ENCODE measurements at regions not wholly inside any gene's neighbourhood (a gene's known extent, or its start where the extent isn't known, plus 50 kb on each side); places are given as distances from the start of the nearest gene placed in this dataset.

DNA sequence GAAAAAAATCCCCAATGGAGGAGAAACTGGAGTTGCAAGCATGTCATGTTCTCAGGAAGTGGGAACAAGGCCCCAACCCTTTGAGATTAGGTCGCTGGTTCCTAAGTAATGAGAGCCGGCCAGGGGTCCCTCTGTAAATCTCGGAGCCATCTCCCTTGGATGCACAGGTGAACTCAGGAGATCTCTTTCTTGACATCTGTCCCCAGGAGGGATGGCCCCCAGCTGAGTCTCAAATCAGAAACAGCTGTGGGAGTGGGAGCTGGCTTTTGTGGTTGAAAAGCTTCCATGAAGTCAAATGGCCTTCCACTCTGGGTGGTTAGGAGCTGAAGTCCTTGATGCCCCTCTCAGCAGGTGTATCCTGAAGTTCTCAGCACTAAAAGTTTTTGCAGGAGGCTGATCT lies 257.1 kb downstream of the BMP7 start:
- Mint-ChIP-seq H3K9me3 (no peaks in the 10 kb centered on the region), H3K4me3 (no peak overlapping the region), H3K27ac (no peak overlapping the region), H3K4me1 (no peaks in the 10 kb centered on the region), H3K36me3 (ENCODE audit: low read depth) (no peaks in the 10 kb centered on the region), H3K27me3 (peaks cover 17% of the 10 kb centered on the region)
- no peak for DNase-seq
- intact Hi-C loops (cut with micrococcal nuclease) = no loop called here

- Mint-ChIP-seq H3K4me1 (no peaks in the 10 kb centered on the region), H3K27me3 (peaks cover 21% of the 10 kb centered on the region), H3K36me3 (ENCODE audit: low read depth) (no peaks in the 10 kb centered on the region), H3K4me3 (no peak overlapping the region), H3K9me3 (no peaks in the 10 kb centered on the region), H3K27ac (no peak overlapping the region)
- no peak for DNase-seq
- intact Hi-C loops (cut with micrococcal nuclease) = no loop called here
Observed at GRCh38 chr20:57009775-57010174, 256.7 kb downstream of the BMP7 start.

DNA sequence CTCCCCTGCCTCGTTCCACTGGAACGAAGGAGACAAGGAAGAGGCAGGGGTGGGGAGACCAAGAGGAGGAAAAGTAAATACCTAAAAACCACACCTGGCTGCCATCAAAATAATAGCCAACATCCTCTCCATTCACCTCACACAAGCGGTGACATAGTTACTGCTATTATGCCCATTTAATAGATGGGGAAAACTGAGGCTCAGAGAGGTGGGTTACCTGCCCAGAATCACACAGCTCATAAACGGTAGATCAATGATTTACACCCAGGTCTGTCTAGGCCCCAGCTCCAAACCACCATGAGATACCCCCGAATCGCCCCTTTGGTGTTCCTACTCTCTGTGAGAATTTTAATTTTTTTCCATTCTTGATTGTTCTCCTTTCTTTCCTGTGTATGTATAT lies 253.8 kb downstream of the BMP7 start:
- no peaks in the 10 kb centered on the region for H3K9me3 Mint-ChIP-seq
- H3K27me3 Mint-ChIP-seq = peaks cover 23% of the 10 kb centered on the region
- no peak overlapping the region for H3K4me3 Mint-ChIP-seq
- DNase-seq = no peak
- intact Hi-C loops (cut with micrococcal nuclease) = no loop called here
- H3K4me1 Mint-ChIP-seq = no peaks in the 10 kb centered on the region
- no peaks in the 10 kb centered on the region for H3K36me3 Mint-ChIP-seq (ENCODE audit: low read depth)
- H3K27ac Mint-ChIP-seq = no peak overlapping the region

DNA sequence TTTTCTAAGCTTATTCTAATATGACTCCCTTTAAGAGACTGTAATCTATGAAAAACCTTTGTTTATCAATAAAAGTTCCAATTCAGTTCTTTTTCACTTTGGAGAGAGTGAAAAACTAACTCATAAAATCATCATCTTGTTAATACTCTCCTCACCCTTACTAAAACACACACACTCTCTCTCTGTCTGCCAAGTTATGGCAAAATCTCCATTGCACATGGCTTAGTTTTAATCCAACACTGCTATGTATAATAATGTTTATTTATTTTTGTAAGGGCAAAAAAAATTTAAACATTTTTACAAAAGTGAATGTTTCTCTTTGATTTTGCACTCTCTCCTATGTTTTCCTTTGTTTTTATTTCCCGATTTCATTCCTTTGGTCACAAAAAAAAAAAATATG lies 253.2 kb downstream of the BMP7 start:
- H3K9me3 Mint-ChIP-seq = no peaks in the 10 kb centered on the region
- H3K4me3 Mint-ChIP-seq = no peak overlapping the region
- intact Hi-C loops (cut with micrococcal nuclease) = no loop called here
- no peak overlapping the region for H3K27ac Mint-ChIP-seq
- no peaks in the 10 kb centered on the region for H3K4me1 Mint-ChIP-seq
- H3K27me3 Mint-ChIP-seq = peaks cover 25% of the 10 kb centered on the region
- no peak for DNase-seq
- H3K36me3 Mint-ChIP-seq (ENCODE audit: low read depth) = no peaks in the 10 kb centered on the region

DNA sequence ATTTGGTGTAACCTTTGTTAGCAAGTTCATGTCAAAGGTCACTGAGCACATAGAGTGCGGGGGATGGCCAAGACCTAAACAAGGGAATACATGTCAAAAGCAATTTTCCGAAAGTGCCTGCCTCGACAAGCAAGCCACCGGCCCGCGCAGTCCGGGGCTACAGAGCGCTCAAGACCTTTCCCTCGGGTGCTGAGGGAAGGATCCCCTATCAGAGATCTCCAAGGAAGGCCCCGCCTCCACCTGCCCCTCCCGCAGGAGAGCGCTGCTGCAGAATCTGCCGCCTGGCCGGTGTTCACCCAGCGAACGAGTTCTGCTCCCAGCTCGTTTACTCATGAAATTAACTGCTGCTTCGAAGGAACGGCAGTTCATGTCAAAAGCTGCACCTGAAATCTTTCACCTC lies 252.7 kb downstream of the BMP7 start:
- Mint-ChIP-seq H3K4me3 (no peak overlapping the region), H3K27me3 (peaks cover 28% of the 10 kb centered on the region)
- no peak for DNase-seq

GRCh38 chr20:57020364-57020763 lies 246.1 kb downstream of the BMP7 start:
- Mint-ChIP-seq H3K9me3 (no peaks in the 10 kb centered on the region), H3K36me3 (ENCODE audit: low read depth) (no peaks in the 10 kb centered on the region), H3K27ac (no peak overlapping the region), H3K4me1 (no peaks in the 10 kb centered on the region), H3K27me3 (peaks cover 14% of the 10 kb centered on the region), H3K4me3 (no peak overlapping the region)
- intact Hi-C loops (cut with micrococcal nuclease) = no loop called here
- DNase-seq = no peak

More for the DNA sequence above, 252.7 kb downstream of the BMP7 start:
- Mint-ChIP-seq H3K9me3 (no peaks in the 10 kb centered on the region), H3K27ac (no peak overlapping the region), H3K36me3 (ENCODE audit: low read depth) (no peaks in the 10 kb centered on the region), H3K4me1 (no peaks in the 10 kb centered on the region)
- intact Hi-C loops (cut with micrococcal nuclease) = no loop called here

DNA sequence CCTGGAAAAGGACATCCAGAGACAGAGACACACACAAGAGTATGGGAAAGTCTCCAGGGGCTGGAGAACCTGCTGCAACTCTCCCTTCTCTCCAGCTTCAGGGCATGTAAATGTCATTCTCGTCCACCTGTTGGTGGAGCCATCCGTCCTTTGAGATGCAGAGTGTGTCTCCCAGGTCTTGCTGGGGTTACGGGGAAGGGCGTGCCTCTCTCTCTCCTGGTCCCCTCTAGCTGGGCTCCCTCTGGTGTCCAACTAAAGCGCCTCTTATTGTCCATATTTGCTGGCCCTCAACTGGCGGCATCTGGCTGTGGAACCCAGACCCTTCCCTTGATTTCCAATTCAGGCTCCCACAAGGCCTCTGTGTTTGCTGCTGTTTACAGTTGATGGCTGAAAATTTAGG lies 244.1 kb downstream of the BMP7 start:
- peaks cover 13% of the 10 kb centered on the region for H3K27me3 Mint-ChIP-seq
- no peak for DNase-seq
- intact Hi-C loops (cut with micrococcal nuclease) = no loop called here
- no peak overlapping the region for H3K4me3 Mint-ChIP-seq
- no peaks in the 10 kb centered on the region for H3K36me3 Mint-ChIP-seq (ENCODE audit: low read depth)
- no peak overlapping the region for H3K27ac Mint-ChIP-seq
- no peaks in the 10 kb centered on the region for H3K4me1 Mint-ChIP-seq
- no peaks in the 10 kb centered on the region for H3K9me3 Mint-ChIP-seq

DNA sequence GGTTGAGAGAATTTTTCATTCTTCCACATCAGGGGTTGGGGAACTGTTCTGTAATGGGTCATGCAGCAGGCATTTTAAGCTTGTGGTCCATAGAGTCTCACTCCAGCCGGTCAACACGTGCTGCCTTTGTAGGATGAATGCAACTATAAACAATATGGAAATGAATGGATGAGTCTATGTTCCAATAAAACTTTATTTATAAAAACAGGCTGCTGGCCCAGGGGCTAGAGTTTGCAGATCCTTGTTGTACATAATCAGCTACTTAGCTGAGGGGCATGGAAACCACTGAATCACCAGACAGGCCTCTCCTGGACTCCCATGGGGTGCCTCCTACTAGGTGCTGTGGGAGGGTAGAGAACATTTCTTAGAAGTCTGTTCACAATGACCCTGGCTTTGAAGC lies 243.4 kb downstream of the BMP7 start:
- Mint-ChIP-seq H3K36me3 (ENCODE audit: low read depth) (no peaks in the 10 kb centered on the region), H3K9me3 (no peaks in the 10 kb centered on the region), H3K4me1 (no peaks in the 10 kb centered on the region), H3K27ac (no peak overlapping the region), H3K27me3 (peaks cover 12% of the 10 kb centered on the region), H3K4me3 (no peak overlapping the region)
- intact Hi-C loops (cut with micrococcal nuclease) = no loop called here
- DNase-seq = no peak

GRCh38 chr20:57023997-57024396 lies 242.4 kb downstream of the BMP7 start:
- no peak for DNase-seq
- no peaks in the 10 kb centered on the region for H3K4me1 Mint-ChIP-seq
- no peak overlapping the region for H3K4me3 Mint-ChIP-seq
- intact Hi-C loops (cut with micrococcal nuclease) = no loop called here
- H3K9me3 Mint-ChIP-seq = no peaks in the 10 kb centered on the region
- H3K27ac Mint-ChIP-seq = no peak overlapping the region
- no peaks in the 10 kb centered on the region for H3K36me3 Mint-ChIP-seq (ENCODE audit: low read depth)
- H3K27me3 Mint-ChIP-seq = peaks cover 7% of the 10 kb centered on the region

GRCh38 chr20:57024849-57025248 lies 241.6 kb downstream of the BMP7 start:
- Mint-ChIP-seq H3K4me3 (no peak overlapping the region), H3K4me1 (no peaks in the 10 kb centered on the region), H3K36me3 (ENCODE audit: low read depth) (no peaks in the 10 kb centered on the region), H3K27ac (no peak overlapping the region), H3K27me3 (peaks cover 7% of the 10 kb centered on the region), H3K9me3 (no peaks in the 10 kb centered on the region)
- intact Hi-C loops (cut with micrococcal nuclease) = no loop called here
- DNase-seq = no peak

GRCh38 chr20:57025261-57025660 lies 241.2 kb downstream of the BMP7 start:
- Mint-ChIP-seq H3K36me3 (ENCODE audit: low read depth) (no peaks in the 10 kb centered on the region), H3K4me3 (no peak overlapping the region), H3K9me3 (no peaks in the 10 kb centered on the region), H3K27ac (no peak overlapping the region), H3K27me3 (peaks cover 5% of the 10 kb centered on the region), H3K4me1 (no peaks in the 10 kb centered on the region)
- intact Hi-C loops (cut with micrococcal nuclease) = no loop called here
- DNase-seq = no peak

GRCh38 chr20:57025666-57026224 lies 240.7 kb downstream of the BMP7 start:
- Mint-ChIP-seq H3K36me3 (ENCODE audit: low read depth) (no peaks in the 10 kb centered on the region), H3K9me3 (no peaks in the 10 kb centered on the region), H3K4me1 (no peaks in the 10 kb centered on the region), H3K4me3 (no peak overlapping the region), H3K27ac (no peak overlapping the region), H3K27me3 (peaks cover 3% of the 10 kb centered on the region)
- no peak for DNase-seq
- intact Hi-C loops (cut with micrococcal nuclease) = no loop called here

- intact Hi-C loops (cut with micrococcal nuclease) = no loop called here
- no peaks in the 10 kb centered on the region for H3K9me3 Mint-ChIP-seq
- no peak overlapping the region for H3K27ac Mint-ChIP-seq
- no peaks in the 10 kb centered on the region for H3K36me3 Mint-ChIP-seq (ENCODE audit: low read depth)
- DNase-seq = no peak
- peaks cover 5% of the 10 kb centered on the region for H3K27me3 Mint-ChIP-seq
- H3K4me3 Mint-ChIP-seq = no peak overlapping the region
- no peaks in the 10 kb centered on the region for H3K4me1 Mint-ChIP-seq
Observed at GRCh38 chr20:57027777-57028176, 238.7 kb downstream of the BMP7 start.

DNA sequence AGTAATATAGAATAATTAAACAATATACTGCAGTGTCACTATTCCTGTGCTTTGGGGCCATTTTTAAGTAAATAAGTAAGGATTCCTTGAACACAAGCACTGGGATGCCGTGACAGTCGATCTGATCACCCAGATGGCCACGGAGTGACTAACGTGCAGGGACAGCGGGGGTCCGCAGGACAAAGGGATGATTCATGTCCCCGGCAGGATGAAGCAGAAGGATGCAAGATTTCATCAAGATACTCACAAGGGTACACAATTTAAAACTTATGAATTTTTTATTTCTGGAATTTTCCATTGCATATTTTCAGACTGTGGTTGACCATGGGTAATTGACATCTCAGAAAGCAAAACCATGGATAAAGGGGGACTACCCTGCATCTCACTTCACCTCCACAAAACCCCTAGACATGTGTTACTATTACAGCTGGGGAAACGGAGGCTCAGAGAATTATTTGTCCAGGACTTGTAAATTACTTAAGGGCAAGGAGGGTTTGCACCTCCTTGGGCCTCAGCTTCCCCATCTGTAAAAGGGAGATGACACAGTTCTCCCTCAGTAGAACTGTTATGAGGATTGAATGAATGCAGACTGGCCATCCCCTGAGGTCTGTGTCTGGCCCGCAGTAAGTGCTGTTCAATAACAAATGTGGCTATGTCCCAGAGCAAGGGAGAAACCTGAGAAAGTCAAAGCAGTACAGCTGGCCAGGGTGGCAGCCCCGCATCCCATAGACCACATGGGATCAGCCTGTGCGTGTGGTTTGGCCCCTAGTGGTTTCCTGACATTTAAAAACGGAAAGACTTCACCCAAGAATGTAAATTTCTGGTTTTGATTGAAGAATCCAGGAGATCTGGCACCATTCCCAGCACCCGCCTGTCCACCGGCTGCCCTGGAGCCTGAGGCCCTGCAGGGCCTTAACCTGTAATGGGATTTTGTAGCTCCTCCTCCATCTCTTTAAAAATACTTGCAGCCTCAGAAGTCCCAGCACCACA lies 235.5 kb downstream of the BMP7 start:
- Mint-ChIP-seq H3K27me3 (peaks cover 5% of the 10 kb centered on the region), H3K4me3 (no peak overlapping the region), H3K9me3 (no peaks in the 10 kb centered on the region), H3K27ac (no peak overlapping the region), H3K4me1 (no peaks in the 10 kb centered on the region), H3K36me3 (ENCODE audit: low read depth) (no peaks in the 10 kb centered on the region)
- intact Hi-C loops (cut with micrococcal nuclease) = no loop called here
- no peak for DNase-seq

All from activated CD4-positive, alpha-beta T cell treated with anti-CD3 and anti-CD28 coated beads, Interleukin-2, amount 10 ng/mL, durations not matched to agents 24 days and 14 days (primary cell).